ENCODE measurements at regions not wholly inside any gene's neighbourhood (a gene's known extent, or its start where the extent isn't known, plus 50 kb on each side); places are given as distances from the start of the nearest gene placed in this dataset.

DNA sequence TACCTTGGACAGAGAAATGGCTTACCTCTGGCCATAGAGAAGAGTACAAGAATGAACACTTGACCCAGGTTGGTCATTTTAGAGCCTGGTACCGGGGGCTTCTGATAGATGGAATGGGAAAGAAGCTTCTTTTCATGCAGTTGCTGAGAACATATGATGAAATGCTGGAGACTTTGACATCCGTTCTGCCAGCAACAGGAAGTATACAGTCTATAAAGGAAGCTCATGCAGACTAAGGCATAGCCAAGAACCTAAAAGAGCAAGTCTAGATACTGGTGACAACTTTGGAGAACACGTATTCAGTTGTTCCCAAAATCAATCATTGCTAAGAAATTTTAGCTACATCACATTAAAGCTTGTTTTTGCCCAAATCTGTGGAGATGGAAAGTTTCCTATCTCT is 894.6 kb downstream of the METTL15 start:
- no peak for DNase-seq (ENCODE audit: low read depth, low spot score)

DNA sequence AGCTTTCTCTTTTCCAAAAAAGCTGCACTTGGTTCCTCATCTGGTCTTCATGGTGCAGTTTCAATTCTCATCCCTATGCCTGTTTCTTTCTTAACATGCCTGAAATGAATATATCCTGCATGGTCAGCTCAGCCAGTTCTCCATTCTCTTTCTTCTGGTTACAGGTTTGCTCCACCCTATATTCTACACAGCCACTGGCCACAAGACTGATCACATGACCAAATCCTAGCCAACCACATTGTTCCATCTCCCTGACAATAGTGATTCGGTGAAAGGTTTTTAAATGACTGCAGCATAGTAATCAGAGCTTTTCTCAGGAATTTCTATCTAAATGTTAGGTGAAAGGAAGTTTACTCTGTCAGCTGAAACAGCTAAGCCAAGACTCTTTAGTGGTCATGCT is 891.4 kb downstream of the METTL15 start:
- DNase-seq (ENCODE audit: low read depth, low spot score) = no peak

DNA sequence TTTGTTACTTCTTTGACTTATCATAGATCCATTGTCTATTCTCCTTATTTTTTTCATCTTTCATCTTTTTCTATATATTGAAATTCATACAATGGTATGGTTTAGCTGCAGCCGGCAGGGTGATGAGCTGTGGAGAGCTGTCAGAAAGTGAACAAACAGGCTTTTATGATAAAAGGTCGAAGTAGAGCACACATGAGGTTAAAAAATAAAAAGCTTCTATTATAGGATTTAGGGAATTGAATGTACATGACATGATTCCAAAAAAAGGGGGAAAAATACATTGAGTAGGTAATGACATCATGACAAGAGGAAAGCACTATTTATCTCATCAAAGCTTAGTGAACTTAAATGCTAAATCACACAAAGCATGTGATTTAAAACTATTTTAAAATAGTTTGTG is 884.8 kb downstream of the METTL15 start:
- no peak for DNase-seq (ENCODE audit: low read depth, low spot score)

DNA sequence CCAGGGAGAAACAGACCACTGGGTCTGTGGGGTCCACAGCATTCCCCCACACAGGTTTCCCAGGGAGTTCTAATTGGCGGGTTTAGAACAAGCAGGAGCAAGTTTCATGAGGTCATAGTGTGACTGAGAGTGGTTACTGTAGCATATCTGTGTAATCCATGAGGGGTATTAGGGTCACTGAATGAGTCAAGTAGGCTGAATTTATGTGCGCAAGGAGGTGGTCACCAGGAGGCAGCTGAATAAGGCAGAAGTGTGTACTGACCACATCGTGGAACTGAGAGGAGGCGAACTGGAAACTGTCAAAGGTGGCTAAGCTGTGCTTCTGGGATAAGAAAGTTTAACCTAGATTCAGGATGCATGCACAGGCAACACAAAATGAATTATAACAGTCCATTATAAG is 876.0 kb downstream of the METTL15 start:
- no peak for DNase-seq (ENCODE audit: low read depth, low spot score)

DNA sequence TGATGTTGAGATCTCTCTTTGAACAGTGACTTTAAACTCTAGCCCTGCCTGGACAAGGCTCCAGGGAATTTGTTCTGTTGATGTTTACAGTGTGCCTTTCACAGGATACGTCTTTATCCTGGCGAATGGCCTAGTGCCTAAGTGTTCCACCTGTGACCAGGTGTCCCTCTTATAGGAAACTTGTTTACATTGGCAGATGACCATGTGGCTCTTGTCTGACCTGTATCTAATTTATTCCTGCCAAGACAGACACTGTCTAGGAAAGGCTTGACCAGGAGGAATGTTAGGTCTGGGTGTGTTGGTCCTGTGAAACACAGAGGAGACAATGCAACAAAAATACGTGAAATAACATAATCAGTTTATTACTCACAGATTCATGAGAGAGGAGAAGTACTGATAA is 875.6 kb downstream of the METTL15 start:
- DNase-seq (ENCODE audit: low read depth, low spot score) = no peak

DNA sequence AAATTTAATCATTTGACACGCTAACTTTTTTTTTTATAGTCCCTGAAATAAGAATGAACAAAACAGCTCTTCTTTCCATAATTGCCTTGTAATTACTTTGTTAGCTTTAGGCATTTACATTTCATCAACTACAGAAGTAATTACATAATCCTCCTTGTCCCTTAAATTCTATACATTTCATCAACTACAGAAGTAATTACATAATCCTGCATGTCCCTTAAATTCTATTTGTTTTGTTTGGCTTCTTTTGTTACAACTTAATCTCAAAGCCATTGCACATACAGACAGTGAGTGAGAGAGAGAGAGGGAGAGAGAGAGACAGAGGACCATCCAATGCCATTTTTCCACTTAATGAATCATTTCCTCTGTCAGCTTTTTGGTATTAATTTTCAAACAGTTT is 873.2 kb downstream of the METTL15 start:
- no peak for DNase-seq (ENCODE audit: low read depth, low spot score)

DNA sequence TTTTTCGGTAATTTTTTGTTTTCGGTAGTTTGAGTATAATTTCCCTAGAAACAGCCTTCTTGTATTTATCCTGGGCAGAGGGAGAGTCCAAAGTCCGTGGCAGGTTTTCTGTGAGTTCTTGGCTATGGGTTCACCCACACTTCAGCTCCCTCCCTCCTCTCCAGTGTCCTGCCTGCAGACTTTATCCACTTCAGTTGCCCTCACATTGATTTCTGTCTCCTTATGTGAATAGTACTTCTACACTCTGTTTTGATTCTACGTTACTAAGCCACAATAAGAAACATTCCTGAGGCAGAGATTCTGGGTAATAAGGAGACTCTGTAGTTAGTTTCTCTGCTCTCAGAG is 868.6 kb downstream of the METTL15 start:
- peak; percentile 20 for DNase-seq (ENCODE audit: low read depth, low spot score)

DNA sequence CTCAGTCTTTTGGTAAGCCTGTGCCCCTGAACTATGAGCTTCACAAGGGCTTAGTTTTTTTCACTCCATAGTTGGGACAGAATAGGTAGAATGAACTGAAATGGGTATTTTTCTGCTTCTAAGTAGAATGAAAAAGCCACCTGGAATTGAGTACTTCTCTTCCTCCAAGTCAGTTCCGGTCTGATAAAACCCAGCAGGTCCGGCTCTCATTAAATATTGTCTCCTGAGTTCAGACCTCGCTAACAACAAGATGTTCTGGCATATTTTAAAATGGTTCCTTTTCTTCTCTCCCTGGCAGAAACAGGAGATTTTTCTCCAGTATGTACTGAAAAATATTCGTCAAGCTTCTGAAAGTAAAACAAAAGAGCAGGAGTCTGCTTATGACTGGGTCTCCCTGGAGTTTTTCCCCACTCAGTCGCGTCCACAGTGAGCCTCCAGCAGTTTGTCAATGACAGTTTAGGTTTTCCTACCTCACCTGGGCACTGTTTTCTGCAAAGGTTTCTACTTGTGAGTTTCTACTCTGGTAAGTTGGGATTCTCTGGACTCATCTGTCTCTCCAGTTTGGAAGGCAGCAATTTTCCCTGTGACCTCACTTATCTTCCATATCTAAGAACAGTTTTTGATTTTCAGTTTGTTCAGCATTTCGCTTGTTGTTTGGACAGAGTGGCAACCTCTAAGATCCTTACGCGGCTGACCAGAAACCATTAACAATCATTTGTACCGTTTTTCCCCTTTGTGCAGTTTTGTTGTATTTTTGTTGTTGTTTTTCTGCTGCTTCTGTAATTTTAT is 868.0 kb downstream of the METTL15 start:
- DNase-seq (ENCODE audit: low read depth, low spot score) = no peak

DNA sequence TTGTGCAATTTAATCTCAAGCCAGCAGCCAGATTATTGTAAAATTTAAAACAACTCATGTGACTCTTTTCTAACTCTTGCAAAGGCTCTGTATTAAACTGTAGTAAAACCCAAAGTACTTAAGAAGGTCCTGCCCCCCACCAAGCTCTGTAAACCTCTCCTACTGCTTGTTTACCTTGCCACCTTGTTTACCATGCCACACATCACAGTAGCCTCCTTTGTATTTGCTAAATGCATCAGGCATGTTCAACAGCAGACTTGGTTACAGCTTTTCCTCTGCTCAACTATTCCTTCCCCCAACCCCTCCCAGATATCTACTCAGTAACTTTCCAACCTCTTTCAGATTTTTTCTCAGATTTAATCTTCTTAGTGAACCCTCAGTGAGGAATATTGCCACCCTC is 861.6 kb downstream of the METTL15 start:
- no peak for DNase-seq (ENCODE audit: low read depth, low spot score)

DNA sequence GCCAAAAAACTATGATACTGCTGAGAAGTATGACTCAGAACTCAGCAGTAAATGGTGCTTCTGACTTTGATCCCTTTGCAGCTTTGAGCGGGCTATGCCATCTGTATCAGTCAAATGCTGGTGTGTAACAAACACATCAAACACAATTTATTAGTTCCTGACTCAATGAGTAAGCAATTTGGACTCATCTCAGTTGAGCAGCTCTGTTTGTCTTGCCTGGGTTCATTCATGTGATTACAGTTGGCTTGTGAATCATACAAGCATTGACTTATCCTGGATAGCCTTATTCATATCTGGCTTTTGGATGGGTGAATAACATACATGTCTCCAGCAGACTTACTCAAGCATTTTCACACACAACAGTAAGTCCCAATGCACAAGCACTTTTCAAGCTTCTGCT is 858.8 kb downstream of the METTL15 start:
- no peak for DNase-seq (ENCODE audit: low read depth, low spot score)

DNA sequence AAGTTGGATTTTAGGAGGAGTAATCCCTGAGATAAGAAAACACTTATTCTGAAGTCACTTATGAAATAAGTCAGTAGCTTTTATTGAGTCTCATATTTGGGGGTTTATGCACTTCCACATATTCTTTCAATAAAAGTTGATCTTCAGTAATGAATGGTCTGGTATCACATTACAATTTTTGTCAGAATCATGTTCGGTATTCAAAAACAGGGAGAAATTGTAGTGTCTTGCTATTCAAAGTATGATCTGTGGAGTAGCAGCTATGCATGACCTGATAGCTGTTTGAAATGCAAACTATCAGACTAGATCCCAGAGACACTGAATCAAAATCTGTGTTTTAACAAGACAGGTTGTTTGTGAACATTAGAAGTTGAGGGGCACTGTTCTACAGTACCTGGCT is 857.6 kb downstream of the METTL15 start:
- DNase-seq (ENCODE audit: low read depth, low spot score) = no peak

DNA sequence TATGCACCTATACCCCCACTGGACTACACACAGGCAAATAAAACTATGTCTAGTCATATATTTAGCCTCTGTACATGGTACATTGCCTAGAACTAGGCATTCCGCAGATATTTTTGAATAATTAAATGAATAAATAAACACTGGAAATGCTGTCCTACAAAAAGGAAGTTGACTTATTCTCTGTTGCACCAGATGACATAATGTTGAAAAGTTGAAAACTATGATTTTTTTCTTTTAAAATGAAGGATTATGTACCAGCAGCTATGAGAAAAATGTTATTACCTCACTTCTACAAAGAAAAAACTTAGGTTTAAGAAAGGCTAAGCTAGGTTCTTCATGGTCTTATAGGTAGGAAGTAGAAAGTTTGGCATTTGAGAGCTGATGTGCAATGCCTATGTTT is 856.6 kb downstream of the METTL15 start:
- DNase-seq (ENCODE audit: low read depth, low spot score) = no peak

DNA sequence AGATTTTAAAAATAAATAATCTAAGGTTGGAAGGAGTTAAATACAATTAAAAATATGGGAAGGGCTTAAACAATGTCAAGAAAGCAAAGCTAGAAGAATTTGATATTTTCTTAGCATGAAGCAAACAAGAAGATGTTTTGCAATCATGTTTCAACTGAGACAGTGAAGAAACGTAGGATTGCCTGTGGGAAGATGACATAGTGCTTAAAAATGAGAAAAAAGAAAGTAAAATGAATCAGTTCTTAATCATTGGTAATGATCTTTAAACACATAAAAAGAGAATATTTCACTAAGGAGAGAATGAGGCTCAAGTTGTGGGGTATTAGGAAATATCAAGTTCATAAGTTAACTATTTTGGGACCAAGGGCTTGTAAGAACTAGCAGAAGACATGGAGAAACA is 855.0 kb downstream of the METTL15 start:
- no peak for DNase-seq (ENCODE audit: low read depth, low spot score)

DNA sequence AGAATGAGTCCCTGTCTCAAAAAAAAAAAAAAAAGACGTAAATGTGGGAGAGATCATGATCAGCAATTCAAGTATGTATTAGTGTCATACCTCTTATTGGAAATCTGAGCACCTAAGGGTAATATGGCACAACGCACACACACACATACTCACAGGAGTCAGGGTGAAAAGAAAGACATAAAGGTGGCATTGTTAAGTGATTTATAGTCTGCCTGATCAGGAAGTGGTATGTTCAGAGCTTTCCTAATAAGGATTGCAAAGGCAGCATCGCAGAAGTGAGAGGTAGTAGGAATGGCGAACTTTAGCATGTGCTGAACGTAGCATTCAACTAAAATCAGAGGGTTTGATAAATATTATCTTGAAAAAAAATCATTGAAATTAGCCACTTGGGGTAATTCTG is 854.3 kb downstream of the METTL15 start:
- DNase-seq (ENCODE audit: low read depth, low spot score) = no peak

DNA sequence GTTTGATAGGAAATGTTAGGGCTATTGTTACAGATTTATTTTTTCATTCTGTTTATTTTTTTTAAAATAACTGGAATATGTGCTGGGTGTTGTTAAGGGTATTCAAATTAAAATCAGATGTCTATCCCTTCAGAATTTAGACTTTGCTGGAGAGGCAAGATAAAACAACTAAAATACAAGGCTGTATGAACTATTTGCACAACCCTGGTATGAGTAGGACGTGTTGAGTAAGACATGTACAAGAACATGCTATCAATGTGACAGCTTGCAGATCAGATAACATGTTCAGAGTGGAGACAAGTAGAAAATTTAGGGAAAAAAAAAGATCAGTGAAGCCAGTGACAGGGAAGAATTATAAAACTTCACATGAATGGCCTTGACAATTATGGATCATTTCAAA is 853.5 kb downstream of the METTL15 start:
- no peak for DNase-seq (ENCODE audit: low read depth, low spot score)

DNA sequence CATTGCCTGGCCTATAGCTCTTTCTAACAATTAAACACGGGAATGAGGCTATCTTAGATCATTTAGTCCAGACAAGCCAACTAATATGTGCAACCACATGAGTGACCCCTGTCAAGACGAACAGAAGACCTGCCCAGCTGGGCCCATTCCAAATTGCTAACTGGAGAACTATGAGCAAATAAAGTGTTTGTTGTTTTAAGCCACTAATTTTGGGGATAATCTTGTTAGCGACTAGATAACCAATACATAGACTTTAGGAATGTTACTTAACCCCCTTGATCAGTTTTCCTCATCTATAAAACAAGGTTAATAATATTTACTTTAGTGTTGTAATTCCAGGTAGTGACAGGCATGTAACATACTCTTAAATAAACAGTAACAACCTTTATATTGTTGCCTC is 848.3 kb downstream of the METTL15 start:
- DNase-seq (ENCODE audit: low read depth, low spot score) = no peak

DNA sequence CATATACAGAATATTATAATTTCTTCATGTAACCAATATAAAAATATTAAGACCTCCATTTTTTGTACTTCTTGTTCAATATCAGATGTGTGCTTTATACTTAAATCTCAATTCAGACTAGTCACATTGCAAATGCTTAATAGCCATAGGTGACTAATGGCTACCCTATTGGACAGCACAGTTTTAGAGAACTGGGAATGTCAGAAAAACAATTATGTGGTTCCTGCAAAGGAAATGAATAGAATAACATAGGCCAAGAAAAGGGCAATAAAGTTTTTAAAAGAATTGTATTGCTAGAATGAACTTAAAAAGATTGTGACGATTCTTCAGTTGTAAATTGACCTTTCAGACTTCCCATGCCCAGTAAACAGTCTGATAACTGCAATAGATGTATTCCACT is 843.0 kb downstream of the METTL15 start:
- DNase-seq (ENCODE audit: low read depth, low spot score) = no peak

DNA sequence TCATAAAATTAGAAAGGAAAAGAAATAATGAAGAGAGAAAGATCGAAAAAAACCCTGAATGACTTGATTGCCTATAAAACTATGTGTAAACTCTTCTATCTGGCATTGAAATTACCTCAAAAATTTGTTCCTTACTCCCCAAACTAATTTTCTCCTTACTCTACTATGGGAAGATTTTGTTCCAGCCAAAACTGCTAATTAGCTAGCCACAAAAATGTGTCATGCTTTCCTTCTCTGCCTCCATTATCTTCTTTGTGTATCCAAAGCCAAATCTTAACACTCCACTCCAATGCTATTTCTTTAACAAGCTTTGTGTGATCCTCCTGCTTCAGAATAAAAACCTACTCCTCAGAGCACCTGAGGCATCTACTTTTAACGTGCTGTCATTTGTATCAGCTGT is 831.2 kb downstream of the METTL15 start:
- peak; percentile 68 for DNase-seq (ENCODE audit: low read depth, low spot score)

DNA sequence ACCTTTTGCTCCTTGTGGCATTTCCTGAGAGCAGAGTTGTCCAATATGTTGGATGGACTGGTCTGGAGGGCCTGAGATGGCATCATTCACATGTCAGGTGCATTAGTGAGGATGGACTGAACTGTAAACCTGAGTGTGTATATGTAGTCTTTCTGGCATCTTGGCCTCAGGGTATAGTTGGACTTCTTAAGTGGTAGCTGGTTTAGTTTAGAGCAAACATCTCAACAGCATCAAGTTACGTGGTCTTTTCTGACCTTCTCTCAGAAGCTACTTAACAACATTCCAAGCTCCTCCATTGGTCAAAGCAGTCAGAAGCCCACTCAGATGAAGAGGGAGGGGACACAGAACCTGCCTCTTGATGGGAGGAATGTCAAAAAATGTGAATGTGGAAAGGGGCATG is 829.9 kb downstream of the METTL15 start:
- DNase-seq (ENCODE audit: low read depth, low spot score) = peak; percentile 6

DNA sequence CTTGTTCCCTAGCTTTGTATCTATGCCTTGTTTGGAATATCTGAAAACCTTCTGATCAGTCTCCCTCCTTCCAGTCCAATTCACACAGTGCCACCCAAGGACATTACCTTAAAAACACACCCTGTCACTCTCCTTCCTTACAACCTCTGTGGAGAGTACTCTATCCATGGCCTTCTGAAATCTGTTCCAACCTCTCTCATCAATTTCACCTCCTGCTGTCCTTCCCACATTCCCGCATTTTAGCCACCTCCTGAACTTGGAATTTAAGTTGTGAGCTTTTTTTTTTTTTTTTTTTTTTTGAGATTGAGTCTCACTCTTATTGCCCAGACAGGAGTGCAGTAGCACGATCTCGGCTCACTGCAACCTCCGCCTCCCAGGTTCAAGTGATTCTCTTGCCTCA is 824.8 kb downstream of the METTL15 start:
- DNase-seq (ENCODE audit: low read depth, low spot score) = no peak

DNA sequence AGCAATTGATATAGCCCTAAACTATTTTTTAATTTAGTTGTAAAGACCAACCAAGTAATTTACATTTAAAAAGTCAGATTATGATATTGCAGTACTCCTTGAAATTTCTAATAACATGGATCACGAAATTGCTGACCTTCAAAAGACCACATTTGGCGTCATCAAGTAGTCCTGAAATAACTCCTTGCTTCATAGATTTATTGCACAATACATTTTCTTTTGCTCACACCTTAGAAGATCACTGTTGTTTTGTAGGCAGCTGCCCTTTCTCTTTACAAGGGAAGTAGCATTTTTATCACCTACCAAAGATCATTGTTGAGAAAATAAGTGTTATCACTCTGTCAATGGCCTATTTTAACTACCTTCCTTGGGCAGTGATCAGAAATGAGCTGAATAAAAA is 815.8 kb downstream of the METTL15 start:
- no peak for DNase-seq (ENCODE audit: low read depth, low spot score)

DNA sequence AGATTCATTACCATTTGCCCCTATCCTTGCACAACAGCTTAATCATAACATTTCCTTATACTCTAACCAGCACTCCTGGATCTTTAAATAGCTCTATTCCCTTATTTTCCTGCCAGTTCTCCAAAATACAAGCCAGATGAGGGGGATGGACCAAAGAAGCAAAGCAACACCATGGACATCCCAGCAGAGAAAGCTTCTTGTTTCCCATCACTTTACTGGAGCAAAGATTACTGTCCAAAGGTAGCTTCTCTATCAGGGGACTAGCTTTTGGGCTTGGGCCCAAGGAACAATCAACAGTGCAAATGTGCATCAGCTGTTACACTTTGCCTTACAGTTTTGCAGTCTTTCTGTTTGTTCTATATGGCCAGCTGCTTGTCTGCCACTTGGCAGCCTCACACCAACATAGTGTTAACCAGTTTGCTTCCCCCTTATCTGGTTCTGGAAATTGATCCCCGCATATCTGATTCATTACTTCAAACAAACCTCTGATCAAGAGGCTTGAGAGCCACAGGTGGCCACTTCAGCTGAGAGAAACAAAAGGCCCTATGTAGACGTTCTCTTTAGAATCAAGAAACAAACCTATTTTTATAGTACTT is 814.3 kb downstream of the METTL15 start:
- no peak for DNase-seq (ENCODE audit: low read depth, low spot score)

DNA sequence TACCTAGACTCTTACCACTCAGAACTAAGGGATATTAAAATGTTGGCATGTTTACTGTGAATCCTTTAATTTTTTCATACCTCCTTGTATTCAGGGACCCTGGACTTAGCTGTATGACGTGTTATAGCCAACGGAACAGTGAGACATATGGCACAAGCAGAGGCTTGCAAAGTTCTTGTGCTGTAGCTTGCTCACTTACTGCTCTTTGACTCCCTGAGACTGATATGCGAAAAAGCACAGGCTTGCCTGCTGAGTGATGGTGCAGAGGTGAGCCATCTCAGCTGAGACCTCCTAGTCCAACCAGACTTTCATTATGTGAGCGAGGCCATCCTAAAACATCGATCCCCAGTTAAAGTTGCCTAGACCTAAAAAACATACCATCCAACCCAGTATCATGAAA is 811.0 kb downstream of the METTL15 start:
- DNase-seq (ENCODE audit: low read depth, low spot score) = no peak

DNA sequence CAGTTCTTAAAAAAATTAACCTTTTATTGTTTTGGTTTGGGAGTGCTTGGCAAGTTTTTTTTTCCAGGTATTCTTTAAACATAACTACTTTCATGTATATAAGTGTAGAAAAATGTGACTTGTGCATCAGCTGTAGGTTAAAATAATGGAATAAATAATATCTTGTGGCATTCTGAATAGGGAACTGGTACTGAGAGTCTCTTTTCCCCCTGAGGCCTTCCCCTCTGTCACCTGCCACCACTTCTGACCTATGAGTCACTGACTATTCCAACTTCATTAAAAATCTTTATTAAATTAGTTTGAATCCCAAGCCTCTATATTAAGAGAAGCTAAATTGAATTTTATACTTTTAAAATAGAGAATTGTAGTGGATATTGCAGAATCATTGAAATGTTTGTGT is 805.7 kb downstream of the METTL15 start:
- DNase-seq (ENCODE audit: low read depth, low spot score) = no peak
